HG02870 (cell line): ENCODE measurements at regions not wholly inside any gene's neighbourhood (a gene's known extent, or its start where the extent isn't known, plus 50 kb on each side); places are given as distances from the start of the nearest gene placed in this dataset.

Experiments
- ATAC-seq: cut with Tn5 transposase; IDR thresholded peaks from one replicate; pipeline ENCODE4 v1.9.1; 2021; ENCODE audit warnings: mild to moderate bottlenecking, moderate library complexity; ENCODE audit not compliant: unreplicated experiment

DNA sequence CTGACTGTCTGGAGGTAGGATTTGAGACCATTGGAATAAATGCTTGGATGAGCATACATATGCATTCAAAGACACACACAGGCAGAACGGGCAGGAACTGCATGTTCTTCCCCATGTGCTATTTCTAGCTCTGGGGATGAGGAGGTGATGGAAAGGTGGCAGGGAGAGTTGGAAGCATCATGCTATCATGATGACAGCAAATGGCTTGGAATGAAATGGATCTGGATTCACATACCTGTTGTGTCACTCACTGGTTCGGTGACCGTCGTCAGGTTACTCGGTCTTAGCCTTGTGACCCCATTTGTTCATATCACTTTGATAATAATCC lies 627.9 kb upstream of the KIRREL3 start:
- no peak for ATAC-seq

DNA sequence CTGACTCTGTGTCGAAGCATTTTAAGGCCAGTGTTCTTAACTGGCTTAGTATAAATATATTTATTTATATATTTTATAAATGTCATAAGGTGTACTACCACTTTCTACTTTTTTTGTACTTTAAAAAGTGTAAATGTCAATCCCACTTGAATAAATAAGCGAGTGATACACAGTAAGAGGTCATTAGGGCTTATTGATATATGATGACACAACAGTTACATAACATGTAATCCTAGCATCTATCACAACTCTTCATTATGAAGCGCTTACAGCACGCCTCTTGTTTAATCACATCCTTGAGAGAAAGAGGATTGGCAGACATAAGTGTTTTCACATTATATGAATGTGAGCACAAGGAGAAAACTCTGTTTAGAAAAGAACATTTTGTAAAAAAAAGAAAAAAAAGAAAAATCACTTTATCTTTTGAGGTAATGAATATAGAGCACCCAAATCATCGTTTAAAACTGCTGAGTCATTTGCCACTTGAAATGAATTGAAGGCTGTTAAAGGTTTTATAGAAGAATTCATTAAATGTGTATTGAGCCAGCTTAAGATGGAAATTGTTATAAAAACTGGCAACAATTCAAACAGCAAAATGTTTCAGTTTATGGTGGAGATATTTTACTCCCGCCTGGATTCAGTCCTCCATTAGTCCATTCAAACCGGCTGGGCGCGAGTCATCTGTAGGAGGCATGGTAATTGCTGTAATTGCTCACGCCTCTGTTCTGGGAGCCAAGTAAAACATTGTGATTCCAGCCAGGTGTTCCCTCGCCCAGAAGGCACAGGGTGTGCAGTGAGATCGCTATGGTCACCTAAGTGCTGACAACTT lies 627.3 kb upstream of the KIRREL3 start:
- no peak for ATAC-seq

DNA sequence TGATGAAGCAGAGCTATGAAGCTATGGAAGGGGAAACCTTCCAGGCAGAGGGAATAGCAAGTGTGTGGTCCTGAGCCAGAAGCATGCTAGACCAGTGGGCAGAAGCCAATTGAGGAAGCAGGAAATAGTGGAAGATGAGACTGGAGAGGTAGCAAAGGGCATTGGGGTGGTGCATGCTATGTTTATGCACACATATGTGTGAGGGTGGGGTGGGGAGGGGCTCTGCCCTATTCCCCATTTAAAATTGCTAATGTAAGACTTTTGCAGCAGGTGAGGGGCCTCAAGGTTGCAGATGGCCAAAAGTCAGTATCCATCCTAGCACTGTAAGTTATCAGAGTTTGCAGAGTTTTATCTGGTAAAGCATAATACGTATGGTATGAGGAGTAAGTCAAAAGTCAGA lies 626.6 kb upstream of the KIRREL3 start:
- ATAC-seq = no peak

GRCh38 chr11:127625402-127625801 lies 624.8 kb upstream of the KIRREL3 start:
- ATAC-seq = no peak

DNA sequence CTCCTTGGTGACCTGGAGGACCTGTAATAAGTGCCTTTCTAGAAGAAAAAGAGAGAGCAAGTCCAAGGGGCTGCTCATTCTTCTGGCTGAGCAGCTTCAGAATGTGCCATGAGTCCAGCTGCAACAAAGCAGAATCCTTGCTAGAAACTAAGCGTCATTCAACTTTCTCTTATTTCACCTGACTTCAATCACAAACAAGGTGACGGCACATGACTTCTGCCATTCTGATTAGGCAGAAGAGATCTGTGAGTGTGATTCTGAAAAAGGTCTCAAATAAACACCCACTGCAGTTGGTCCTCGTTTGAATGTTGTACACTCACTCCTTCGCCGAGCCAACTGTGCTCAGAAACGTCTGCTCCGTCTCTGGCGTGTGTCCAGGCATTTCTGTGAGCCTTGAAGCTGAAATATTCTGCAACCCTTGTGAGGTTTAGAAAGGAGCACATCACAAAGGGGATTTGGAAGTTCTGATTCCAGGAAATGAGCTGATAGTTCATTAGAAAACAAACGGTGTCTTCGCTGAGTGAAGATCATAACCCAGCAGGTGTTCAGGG lies 623.8 kb upstream of the KIRREL3 start:
- ATAC-seq = no peak

- no peak for ATAC-seq
Measured at GRCh38 chr11:127622686-127623085, 622.1 kb upstream of the KIRREL3 start.

DNA sequence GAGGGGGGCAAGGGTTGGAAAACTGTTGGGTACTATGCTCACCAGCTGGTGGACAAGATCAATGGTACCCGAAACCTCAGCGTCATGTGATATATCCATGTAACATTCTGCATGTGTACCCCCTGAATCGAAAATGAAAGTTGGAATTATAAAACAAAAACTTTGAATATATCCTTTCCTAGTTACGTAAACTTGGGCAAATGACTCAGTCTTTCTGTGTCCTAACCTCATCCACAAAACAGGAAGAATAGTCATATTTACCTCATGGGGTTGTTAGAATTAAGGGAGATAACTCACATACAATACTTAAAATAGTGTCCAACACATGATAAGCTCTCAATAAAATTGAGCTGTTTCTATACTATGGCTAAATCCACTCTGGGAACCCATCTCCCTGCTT lies 620.1 kb upstream of the KIRREL3 start:
- no peak for ATAC-seq

DNA sequence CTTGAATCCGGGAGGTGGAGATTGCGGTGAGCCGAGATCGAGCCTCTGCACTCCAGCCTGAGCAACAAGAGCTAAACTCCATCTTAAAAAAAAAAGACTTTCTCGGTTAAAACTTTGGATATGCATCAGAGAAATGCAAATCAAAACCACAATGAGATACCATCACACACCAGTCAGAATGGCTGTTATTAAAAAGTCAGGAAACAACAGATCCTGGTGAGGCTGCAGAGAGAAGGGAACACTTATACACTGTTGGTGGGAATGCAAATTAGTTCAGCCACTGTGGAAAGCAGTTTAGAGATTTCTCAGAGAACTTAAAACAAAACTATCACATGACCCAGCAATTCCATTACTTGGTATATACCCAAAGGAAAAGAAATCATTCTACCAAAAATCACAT lies 619.4 kb upstream of the KIRREL3 start:
- no peak for ATAC-seq

DNA sequence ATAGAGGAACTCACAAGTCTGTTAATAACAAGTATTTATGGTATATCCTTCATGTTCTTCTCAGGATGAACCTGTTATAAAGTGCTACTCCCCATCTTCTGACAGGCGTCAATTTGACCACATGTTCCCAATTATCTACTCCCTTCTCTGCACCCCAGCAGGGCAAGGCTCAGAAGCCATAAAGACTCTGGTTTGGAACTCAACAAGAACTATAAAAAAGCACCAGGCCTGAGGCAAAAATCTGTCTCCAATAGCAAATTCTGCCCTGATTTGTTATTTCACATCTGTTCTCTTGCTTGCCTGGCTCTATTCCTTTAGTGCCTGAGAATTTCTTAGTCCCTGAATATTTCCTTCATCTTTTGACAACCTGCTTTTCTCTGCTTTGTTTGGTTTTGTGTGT lies 618.2 kb upstream of the KIRREL3 start:
- ATAC-seq = no peak

DNA sequence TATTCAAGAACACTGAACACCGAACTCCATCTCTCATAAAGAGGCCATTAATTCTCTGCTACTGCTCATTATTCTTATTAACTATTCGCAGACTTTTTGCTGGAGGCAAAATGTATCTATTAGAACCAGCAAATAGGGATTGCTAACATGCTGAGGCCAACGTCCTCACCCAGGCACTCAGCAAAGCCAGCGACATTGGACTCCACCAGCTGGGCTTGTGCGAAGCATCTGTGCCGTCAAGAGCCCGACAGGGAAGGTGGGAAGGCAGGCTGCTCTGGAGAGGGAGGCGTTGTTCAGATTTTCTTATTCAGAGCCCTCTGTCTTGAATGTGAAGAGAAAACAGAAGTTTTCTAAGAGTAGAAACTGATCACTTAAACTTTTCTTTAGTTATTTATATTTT lies 615.6 kb upstream of the KIRREL3 start:
- ATAC-seq = no peak

DNA sequence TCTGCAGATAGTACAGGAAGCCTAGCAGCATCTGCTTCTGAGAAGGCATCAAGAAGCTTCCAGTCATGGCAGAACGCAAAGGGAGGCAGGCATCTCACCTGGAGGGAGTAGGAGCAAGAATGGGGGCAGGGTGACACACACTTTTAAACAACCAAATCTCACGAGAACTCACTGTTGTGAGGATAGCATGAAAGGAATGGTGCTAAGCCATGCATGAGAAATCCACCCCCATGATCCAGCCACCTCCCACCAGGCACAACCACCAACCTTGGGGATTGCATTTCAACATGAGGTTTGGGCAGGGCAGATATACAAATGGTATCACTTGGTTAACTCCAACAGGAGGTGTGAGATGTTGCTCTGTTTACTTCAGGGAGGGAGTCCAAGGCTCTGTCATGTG lies 612.0 kb upstream of the KIRREL3 start:
- no peak for ATAC-seq

DNA sequence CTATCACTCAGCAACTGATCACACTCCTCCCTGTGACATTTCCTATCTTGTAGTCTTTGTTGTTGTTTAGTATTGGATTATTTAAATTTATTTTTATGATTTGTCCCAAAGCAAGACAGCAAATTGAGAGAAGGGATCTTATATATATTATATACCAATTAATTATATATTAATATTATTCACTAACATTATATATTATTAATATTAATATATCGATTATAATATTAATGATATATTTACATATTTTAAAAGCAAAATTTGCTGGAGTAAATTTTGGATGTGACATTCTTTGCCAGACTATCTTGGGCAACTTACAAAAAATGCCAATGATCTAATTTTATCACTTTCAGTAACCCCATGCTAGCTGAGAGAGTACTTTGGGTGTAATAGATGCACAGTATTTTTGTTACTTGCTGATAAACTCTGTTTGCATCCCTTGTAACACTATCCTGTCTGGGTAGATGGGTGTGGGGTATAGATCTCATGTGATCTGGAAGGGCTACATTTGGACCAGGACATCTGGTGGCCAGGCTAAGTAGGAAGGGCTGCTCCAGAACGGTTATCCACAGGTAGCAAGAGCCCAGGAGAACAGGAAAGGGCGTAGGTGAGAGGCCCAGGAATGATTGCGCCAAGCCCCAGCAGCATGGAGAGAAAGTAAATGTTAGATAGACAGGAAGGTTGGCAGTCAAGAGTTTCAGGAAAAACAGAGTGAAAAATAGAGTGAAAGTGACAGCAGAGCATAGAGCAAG lies 608.6 kb upstream of the KIRREL3 start:
- no peak for ATAC-seq

DNA sequence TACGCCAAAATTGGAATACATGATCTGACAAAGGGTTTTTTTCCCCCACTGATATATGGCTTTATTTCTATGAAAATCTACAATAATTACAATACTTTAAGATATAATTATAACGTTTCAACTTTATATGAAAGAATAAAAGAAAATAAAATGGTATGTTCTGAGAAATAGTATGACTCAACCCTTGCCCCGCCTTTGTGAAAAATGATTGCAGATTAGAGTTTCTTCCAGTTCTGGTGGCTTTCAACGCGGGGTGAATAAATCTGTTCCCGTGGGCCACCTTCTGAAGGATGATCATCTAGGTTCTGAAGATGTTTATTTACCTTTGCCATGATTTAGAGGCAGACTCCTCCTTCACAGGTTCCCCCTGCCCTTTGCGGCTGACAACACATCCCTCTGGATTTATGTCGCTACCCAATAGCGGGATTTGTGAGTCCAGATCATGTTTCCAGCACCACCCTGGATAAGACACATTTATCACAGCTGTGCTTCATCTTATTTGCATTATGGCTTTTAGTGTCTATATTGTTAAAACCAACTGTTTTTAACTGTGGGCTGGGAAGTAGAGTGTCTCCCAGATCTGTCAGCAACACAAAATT lies 607.0 kb upstream of the KIRREL3 start:
- ATAC-seq = no peak

GRCh38 chr11:127601578-127601977 lies 601.0 kb upstream of the KIRREL3 start:
- ATAC-seq = no peak

- no peak for ATAC-seq
Measured at GRCh38 chr11:127600674-127601073, 600.1 kb upstream of the KIRREL3 start.

DNA sequence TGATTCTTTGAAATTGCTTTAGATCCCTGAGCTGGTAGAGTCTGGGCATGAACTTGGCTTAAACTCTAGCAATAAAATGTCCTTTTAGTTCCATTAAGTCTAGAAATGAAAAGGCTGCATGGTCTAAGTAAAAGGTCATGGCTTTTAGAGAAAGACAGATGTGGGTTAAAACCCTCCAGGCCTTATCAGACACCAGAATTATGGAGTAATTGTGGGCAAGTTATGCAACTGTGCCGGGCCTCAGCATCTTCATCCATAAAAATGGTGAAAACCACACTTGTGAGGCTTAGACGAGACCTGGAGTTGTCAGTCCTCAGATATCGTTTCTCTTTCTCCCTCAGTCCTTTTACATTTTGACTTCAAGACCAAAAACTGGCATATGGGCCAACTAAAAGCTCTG lies 597.9 kb upstream of the KIRREL3 start:
- no peak for ATAC-seq

- ATAC-seq = no peak
Measured at GRCh38 chr11:127596433-127596832, 595.9 kb upstream of the KIRREL3 start.

DNA sequence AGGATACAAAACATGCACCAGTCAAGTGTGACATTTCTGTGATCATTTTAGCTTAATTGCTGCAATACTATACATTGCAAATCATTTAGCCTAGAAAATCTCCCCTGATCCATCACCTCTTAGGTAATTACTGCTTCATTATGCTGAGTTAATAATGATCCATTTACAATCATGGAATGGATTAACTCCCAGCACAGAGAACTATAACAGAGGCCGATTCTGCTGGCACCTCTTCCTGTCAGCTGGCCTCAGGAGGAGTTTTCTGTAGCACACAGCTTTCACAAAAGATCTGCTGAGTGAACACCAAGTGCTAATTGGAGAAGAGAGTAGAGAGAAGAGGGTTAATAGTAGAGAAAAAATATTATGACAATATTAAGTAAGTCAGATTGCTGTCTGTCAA lies 591.8 kb upstream of the KIRREL3 start:
- no peak for ATAC-seq

DNA sequence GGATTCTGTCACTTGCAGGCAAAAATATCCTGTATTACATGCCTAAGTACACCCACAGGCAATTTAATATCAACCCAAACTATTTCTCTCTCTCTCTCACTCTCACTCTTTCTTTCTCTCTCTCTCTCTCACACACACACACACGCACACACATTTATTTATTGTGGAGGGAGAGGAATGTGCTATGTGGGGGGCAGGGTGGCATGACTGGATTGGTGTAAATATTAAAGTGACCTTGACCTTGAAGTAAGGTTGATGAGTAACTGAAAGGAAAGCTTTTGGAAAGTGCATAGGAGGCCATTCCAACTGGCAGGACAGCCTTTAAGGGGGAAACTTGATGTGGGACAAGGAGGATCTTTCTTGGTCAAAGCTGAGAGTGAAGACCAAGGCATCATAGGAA lies 589.7 kb upstream of the KIRREL3 start:
- ATAC-seq = no peak

DNA sequence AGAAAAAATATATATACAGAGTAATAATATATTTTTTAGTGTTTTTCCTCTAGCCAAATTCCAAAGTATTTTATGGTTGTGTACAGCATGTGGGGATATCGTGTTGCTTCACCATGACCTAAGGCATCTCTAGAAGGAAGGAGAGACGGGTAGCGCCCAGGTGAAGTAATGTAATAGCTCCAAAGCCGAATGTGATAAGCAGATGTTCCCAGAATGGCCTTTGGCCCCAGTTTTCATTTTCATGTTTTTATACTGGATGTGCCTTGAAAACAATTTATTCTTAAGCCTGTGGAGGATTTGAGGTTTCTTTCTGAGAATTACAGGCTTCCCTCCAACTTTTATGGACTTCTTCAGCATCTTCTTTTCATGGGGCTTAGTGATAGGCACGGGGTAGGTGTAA lies 587.9 kb upstream of the KIRREL3 start:
- no peak for ATAC-seq

DNA sequence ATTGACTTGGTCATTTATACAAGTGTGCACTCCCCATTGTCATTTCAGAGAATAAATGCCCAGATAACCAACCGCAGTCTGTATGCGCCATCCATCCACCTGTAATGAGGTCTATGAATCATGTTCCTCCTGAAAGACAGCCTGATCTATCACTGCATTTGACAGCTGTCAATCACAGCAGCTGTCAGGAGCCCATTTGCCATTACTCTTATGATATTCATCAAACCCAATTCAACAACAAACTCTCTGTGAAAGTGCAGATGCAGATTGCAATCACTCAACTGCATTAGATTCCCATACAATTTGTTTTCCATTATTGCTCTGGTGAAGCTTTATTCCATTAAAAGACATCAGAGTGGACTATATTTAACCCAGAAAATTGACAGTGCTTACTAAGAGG lies 586.9 kb upstream of the KIRREL3 start:
- ATAC-seq = no peak

- no peak for ATAC-seq
Measured at GRCh38 chr11:127576210-127576609, 575.6 kb upstream of the KIRREL3 start.
